ENCODE measurements at regions not wholly inside any gene's neighbourhood (a gene's known extent, or its start where the extent isn't known, plus 50 kb on each side); places are given as distances from the start of the nearest gene placed in this dataset.
A peak's percentile ranks its signal among the peaks of the same experiment; 100 is the strongest.
"Not testable (repeated sequence)": the region's sequence is repeated elsewhere in the genome, so short reads cannot be mapped to it uniquely, and the experiment has no call there.

DNA sequence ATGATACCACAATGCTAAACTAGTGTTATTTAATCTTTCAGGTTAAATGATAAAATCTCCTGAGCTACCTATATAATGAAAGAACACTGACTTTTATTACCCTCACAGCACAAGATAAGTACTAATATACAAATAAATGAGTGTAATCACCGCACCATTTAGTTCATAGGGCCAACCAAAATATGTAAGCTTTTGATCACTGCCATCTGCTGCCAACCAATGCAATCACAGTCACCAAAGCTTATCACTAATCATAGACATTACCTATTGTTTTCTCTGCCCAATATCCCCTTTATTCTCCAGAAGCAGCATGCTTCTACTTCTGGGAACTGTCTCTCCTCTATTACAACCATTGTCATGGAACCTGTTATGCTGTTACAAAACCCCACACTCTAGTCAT is 151.6 kb upstream of the LRATD1 start:
- no peak overlapping the region for H3K4me3 ChIP-seq (ENCODE audit: low read depth, low read length)
- in situ Hi-C loops (cut with HindIII; ENCODE audit: low sequenced_read_pairs) = no loop called here
- DNase-seq (ENCODE audit: low read depth) = no peak
- TF ChIP-seq, protein P1, sequence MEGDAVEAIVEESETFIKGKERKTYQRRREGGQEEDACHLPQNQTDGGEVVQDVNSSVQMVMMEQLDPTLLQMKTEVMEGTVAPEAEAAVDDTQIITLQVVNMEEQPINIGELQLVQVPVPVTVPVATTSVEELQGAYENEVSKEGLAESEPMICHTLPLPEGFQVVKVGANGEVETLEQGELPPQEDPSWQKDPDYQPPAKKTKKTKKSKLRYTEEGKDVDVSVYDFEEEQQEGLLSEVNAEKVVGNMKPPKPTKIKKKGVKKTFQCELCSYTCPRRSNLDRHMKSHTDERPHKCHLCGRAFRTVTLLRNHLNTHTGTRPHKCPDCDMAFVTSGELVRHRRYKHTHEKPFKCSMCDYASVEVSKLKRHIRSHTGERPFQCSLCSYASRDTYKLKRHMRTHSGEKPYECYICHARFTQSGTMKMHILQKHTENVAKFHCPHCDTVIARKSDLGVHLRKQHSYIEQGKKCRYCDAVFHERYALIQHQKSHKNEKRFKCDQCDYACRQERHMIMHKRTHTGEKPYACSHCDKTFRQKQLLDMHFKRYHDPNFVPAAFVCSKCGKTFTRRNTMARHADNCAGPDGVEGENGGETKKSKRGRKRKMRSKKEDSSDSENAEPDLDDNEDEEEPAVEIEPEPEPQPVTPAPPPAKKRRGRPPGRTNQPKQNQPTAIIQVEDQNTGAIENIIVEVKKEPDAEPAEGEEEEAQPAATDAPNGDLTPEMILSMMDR (IDR thresholded peaks at IDR 0.05; ENCODE audit: low read depth, low read length, missing control alignments) = no peak

DNA sequence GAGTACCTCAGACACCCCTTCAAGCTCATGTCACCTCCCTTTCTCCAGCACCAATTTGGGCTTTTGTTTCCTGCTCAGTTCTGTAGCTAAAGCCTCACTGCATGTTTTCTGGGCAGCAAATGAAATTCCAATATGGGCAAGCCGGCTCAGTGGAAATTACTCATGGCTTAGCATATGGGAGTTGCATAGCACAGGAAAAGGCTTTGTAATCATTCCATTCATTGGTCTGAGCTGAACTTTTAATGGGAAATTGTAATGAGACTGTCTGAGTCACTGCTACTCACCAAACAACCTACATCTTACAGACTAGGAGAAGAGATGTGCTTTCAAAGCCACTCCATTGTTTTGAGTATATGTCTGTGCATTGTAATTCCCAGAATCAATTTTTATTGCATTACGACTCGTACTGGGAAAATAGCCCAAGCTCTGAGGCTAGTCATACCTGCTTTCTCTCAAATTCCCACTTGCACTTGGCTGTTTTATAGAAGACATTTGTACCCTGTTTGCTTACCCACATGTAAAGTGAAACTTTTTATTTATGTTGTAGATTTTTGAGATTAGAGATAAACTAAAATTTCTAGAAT is 139.5 kb upstream of the LRATD1 start:
- in situ Hi-C loops (cut with HindIII; ENCODE audit: low sequenced_read_pairs) = no loop called here
- no peak overlapping the region for H3K4me3 ChIP-seq (ENCODE audit: low read depth, low read length)
- DNase-seq (ENCODE audit: low read depth) = peak; percentile 74
- TF ChIP-seq, protein P1 (IDR thresholded peaks at IDR 0.05; ENCODE audit: low read depth, low read length, missing control alignments) = no peak

DNA sequence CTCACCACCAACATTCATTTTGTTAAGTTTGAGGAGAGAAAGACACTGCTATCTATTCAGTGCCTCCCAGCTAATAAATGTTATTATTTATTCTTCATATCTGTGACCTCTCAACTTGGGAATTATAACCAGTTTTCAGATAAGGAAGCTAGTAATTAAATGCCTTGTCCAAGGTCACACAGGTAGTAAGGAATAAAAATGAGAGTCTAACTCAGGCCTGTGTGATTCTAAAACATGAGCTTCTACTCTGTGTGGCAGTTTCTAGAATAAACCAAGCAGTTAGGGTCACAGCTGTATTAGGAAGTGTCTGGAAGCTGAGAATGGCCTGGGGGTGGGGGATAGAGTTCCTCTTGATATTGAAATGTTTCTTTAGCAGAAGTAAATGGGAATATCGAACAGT is 137.8 kb upstream of the LRATD1 start:
- no peak overlapping the region for H3K4me3 ChIP-seq (ENCODE audit: low read depth, low read length)
- TF ChIP-seq, protein P1 (IDR thresholded peaks at IDR 0.05; ENCODE audit: low read depth, low read length, missing control alignments) = no peak
- no peak for DNase-seq (ENCODE audit: low read depth)
- in situ Hi-C loops (cut with HindIII; ENCODE audit: low sequenced_read_pairs) = no loop called here

DNA sequence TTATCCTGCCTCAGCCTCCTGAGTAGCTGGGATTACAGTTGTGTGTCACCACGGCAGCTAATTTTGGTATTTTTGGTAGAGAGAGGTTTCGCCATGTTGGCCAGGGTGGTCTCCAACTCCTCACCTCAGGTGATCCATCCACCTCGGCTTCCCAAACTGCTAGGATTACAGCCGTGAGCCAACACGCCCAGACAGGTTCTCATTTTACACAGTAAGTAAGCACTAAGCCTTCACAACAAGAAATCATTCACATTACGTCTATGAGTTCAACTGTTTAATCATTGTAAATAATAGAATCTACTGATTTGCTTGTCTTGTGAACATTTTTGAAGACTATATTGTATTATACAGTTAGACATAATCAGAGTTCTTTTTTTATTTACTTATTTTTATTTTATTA is 131.5 kb upstream of the LRATD1 start:
- H3K4me3 ChIP-seq (ENCODE audit: low read depth, low read length) = no peak overlapping the region
- no peak for DNase-seq (ENCODE audit: low read depth)
- in situ Hi-C loops (cut with HindIII; ENCODE audit: low sequenced_read_pairs) = no loop called here
- TF ChIP-seq, protein P1 (IDR thresholded peaks at IDR 0.05; ENCODE audit: low read depth, low read length, missing control alignments) = no peak

DNA sequence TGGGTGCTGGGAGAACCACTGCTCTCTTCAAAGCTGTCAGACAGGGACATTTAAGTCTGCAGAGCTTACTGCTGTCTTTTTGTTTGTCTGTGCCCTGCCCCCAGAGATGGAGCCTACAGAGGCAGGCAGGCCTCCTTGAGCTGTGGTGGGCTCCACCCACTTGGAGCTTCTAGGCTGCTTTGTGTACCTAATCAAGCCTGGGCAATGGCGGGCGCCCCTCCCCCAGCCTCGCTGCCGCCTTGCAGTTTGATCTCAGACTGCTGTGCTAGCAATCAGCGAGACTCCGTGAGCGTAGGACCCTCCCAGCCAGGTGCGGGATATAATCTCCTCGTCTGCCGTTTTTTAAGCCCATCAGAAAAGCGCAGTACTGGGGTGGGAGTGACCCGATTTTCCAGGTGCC is 125.6 kb upstream of the LRATD1 start:
- in situ Hi-C loops (cut with HindIII; ENCODE audit: low sequenced_read_pairs); H3K4me3 ChIP-seq (ENCODE audit: low read depth, low read length); DNase-seq (ENCODE audit: low read depth): not testable (repeated sequence)

DNA sequence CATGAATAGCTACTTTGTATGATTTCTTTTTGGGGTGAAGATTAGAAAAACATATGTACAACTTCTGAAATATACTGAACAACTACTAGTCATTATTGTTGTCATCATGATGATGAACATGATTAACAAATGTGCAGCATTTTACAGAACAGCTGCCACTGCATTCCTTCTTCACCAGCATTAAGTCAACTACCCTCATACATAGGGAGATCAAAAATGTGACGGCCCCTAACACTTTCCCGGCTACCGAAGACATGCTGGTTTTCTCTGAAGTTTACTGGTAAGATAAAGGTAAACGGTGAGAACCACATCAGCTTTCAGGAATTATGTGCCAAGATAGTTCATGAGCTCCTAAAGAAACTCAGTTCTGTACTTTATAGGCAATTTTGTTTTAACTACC is 121.0 kb upstream of the LRATD1 start:
- in situ Hi-C loops (cut with HindIII; ENCODE audit: low sequenced_read_pairs) = no loop called here
- H3K4me3 ChIP-seq (ENCODE audit: low read depth, low read length) = no peak overlapping the region
- TF ChIP-seq, protein P1 (IDR thresholded peaks at IDR 0.05; ENCODE audit: low read depth, low read length, missing control alignments) = no peak
- DNase-seq (ENCODE audit: low read depth) = no peak

DNA sequence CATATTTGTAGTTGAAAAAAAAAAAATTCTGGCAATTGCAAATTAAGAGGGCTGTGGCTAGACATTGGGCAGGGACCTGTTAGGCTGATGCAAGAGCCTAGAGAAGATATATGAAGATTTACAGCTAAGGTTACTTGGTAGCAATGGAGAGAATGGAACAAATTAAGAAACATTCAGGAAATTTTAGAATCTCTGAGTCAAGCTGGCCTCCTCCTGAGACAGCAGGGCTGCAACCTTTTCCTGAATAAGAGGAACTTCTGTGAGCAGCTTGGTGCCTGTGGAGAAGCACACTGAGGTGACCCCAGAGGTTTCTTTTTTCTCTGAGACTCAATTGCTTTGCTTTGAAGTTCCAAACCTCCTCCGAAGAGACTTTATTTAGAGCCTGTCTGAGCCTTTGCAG is 118.6 kb upstream of the LRATD1 start:
- TF ChIP-seq, protein P1 (IDR thresholded peaks at IDR 0.05; ENCODE audit: low read depth, low read length, missing control alignments) = no peak
- DNase-seq (ENCODE audit: low read depth) = peak; percentile 45
- H3K4me3 ChIP-seq (ENCODE audit: low read depth, low read length) = no peak overlapping the region
- in situ Hi-C loops (cut with HindIII; ENCODE audit: low sequenced_read_pairs) = no loop called here

Data from astrocyte of the cerebellum (primary cell).